GM21723 (cell line): ENCODE measurements at regions not wholly inside any gene's neighbourhood (a gene's known extent, or its start where the extent isn't known, plus 50 kb on each side); places are given as distances from the start of the nearest gene placed in this dataset.
"Not testable (repeated sequence)": the region's sequence is repeated elsewhere in the genome, so short reads cannot be mapped to it uniquely, and the experiment has no call there.

Experiments
- ATAC-seq: cut with Tn5 transposase; IDR thresholded peaks from one replicate; pipeline ENCODE4 v1.9.1; 2021; ENCODE audit warnings: mild to moderate bottlenecking, moderate library complexity; ENCODE audit not compliant: unreplicated experiment

- ATAC-seq: no peak
These were observed 52.7 kb upstream of the SERBP1 start for GRCh38 chr1:67482733-67483482.

GRCh38 chr1:67484492-67484891, 54.3 kb upstream of the SERBP1 start:
- no peak for ATAC-seq

DNA sequence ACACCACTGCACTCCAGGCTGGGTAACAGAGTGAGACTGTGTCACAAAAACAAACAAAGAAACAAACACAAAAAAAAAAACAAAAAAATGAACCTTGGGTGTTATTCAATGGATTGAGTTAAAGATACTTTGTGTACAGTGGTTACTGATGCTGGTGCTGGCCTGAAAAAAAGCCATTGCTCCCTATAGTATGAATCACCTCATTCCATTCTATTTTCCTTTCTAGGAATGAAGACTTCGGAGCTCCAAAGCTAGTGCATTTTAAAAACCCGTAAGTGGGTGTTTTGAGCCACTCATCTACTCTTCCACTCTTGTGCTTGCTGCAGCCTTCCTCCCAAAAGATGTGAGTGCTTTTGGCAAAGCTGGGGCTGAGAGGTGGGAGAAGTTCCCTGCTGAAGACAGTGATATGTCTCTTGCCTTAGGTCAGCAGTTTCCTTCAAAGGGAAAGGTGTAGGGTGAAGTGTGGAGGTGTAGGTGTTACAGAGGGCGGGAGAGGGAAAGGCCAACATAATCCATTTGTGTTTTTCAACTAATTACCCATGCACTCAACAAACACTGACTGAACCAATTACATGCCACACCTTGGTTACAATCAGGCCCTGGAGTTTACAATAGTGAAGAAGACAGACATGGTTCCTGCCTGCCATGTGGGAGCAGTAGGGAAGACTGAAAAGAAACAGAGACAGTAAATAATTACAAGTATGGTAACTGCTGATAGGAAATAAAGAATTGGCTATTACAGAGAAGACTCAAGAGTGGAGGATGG, 55.0 kb upstream of the SERBP1 start:
- no peak for ATAC-seq

- peak; percentile 63 for ATAC-seq
These were observed 59.4 kb upstream of the SERBP1 start for GRCh38 chr1:67489643-67490042.

DNA sequence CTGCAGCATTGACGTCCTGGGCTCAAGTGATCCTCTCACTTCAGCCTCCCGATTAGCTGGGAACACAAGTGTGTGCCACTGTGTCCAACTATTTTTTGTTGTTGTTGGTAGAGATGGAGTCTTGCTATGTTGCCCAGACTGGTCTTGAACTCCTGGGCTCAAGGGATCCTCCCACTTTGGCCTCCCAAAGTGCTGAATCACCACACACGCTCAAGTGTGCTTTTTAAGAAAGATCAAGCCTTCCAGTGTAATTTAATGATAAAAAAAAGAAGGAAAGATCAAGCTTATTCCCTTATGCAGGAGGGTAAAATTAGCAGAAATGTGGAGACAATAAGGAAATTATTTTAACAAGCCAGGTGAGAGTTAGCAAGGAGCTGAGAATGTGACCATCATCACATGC, 61.1 kb upstream of the SERBP1 start:
- ATAC-seq: no peak

- no peak for ATAC-seq
These were observed 62.9 kb upstream of the SERBP1 start for GRCh38 chr1:67493148-67493547.

GRCh38 chr1:67495327-67495726, 65.1 kb upstream of the SERBP1 start:
- no peak for ATAC-seq

DNA sequence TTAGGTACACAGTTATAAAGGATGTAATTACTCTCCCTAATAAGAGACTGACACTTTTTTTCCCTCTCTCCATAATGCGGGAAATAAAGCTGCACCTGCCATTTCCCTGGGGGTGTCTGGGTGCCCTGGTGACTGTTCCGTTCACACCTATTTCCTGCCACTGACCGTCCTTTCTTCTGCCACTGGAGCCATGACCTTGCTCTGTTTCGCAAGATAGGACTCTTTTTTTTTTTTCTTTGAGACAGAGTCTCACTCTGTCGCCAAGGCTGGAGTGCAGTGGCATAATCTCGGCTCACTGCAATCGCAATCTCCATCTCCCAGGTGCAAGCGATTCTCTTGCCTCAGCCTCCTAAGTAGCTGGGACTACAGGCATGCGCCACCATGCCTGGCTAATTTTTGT, 66.1 kb upstream of the SERBP1 start:
- ATAC-seq: no peak

- peak; percentile 100 for ATAC-seq
These were observed 70.3 kb upstream of the SERBP1 start for GRCh38 chr1:67500413-67500959.

DNA sequence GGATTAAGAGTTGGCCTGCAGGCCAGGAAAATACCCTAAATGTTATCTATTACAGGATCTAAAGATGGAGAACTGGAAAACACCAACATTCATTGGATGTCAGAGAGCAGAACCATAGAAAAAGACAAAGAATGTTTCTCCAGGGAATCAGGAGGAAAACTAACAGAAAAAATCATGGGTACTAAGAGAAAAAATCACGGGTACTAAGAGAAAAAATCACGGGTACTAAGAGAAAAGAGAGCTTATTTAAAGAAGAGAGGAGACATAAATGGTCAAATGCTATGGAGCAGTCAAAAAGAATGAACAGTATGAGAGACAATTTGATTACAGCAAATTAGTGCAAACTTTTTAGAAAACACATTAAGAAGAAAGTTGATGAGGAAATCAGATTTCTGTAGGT, 73.8 kb upstream of the SERBP1 start:
- ATAC-seq: no peak

GRCh38 chr1:67513392-67514294, 83.4 kb upstream of the SERBP1 start:
- ATAC-seq: not testable (repeated sequence)

- no peak for ATAC-seq
These were observed 84.1 kb upstream of the SERBP1 start for GRCh38 chr1:67514300-67514699.

GRCh38 chr1:67514786-67515185, 84.6 kb upstream of the SERBP1 start:
- ATAC-seq: no peak

- ATAC-seq: no peak
These were observed 85.3 kb upstream of the SERBP1 start for GRCh38 chr1:67515324-67516080.

GRCh38 chr1:67517046-67517445, 86.8 kb upstream of the SERBP1 start:
- no peak for ATAC-seq

DNA sequence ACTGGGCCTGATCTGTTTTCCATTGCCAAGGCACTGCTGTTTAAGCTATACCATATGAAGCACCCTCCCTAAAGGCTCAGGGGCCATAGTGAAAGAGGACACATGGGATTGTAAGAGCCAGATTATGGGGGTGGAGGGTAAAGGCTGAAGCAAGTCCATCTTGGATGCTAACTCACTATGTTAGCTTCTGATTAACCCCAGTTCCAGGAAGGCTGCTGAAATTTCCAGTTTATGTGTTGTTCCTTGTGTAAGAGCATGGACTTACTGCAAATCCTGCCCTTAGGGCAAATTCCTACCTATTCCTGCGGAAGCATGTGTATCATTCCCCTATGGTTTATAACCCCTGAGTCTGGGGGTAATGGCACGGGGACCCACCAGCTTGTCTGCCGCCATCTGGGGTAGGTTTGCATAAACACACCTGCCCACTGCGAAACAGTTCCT, 91.8 kb upstream of the SERBP1 start:
- ATAC-seq: no peak

- no peak for ATAC-seq
These were observed 92.6 kb upstream of the SERBP1 start for GRCh38 chr1:67522793-67523192.

DNA sequence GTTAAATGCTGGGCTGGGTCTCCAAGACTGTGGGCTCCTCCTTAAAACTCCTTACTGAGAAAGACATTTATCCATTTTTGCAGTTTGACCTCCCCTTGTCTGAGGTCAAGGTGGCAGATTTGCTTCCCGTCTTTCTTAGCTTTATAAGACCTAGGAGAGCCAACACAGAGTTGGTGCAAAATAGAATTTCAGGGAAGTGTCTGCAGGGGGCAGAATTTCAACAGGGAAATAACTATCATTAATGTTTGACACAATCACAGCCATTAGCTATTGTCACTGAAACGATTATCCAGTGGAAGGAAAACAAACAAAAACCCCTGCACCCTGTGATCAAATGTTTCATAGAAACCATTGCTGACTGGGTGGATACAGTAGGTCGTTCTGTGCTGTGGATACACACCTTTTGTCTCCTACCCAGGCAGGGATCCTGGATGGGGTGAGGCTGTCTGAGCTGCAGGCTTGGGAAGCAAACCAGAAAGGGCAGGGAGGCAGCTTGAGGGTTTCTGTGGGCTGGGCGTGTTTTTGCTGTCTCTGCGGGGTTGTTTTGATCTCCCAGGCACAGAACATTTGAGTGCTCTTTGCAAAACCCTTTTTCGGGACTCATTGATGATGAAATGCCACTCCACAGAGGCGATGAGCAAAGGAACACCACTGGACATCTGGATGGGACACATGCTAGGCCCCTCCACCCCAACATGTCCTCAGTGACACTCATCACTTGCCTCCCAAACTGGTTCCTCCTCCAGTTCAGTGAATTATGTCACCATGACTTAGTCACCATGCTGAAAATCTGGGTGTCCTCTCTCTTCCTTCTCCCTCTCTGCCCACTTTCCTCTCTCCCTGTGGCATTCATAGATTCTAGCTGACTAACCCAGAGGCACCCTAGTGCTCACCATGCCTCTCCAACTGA, 94.2 kb upstream of the SERBP1 start:
- no peak for ATAC-seq

GRCh38 chr1:67525053-67525760, 95.0 kb upstream of the SERBP1 start:
- no peak for ATAC-seq
